Colonic mucosa (tissue), 4 donors: ENCODE measurements at regions not wholly inside any gene's neighbourhood (a gene's known extent, or its start where the extent isn't known, plus 50 kb on each side); places are given as distances from the start of the nearest gene placed in this dataset.

Experiments used
- DNase-seq: peaks from one replicate; pipeline ENCODE4 v3.0.0-alpha.2; 2020
- H3K27ac ChIP-seq: fragments of 200-600 bp; one replicate; pipeline ENCODE4 v1.8.0; 2021
- H3K27me3 ChIP-seq: fragments of 200-600 bp; one replicate; pipeline ENCODE4 v1.8.0; 2021
- H3K36me3 ChIP-seq: fragments of 200-600 bp; one replicate; pipeline ENCODE4 v1.8.0; 2021
- H3K4me1 ChIP-seq: fragments of 200-600 bp; one replicate; pipeline ENCODE4 v1.8.0; 2021; ENCODE audit warnings: mild to moderate bottlenecking
- H3K4me3 ChIP-seq: fragments of 200-600 bp; one replicate; pipeline ENCODE4 v1.8.0; 2021
- H3K9ac ChIP-seq, 2 donors: one replicate each; pipeline ENCODE4 v1.7.0; 2013; ENCODE audit warnings: control low read depth in 2 of 2, low read depth in 2 of 2, low read length in 2 of 2
- H3K9me3 ChIP-seq: fragments of 200-600 bp; one replicate; pipeline ENCODE4 v1.8.0; 2021
- CTCF ChIP-seq: fragments of 200-600 bp; IDR thresholded peaks from one replicate; pipeline ENCODE4 v1.8.0; 2022; ENCODE audit warnings: antibody characterized with exemption, mild to moderate bottlenecking
- intact Hi-C: fragments of 100-400 bp; cut with DNase I; formaldehyde crosslinking; loops from one replicate; pipeline ENCODE4 v1.14.1; 2022
- donor health status: healthy.
- donor health status: DM: no; HTN: no; CAD: no.
- donor health status: DM: no; HTN: no; CAD: no.

- Histone ChIP-seq H3K27me3 (no peaks in the 10 kb centered on the region), H3K36me3 (no peaks in the 10 kb centered on the region), H3K9ac (no peak overlapping the region), H3K9me3 (no peaks in the 10 kb centered on the region), H3K4me1 (no peaks in the 10 kb centered on the region), H3K27ac (no peak overlapping the region), H3K4me3 (no peak overlapping the region)
- no peak for DNase-seq
- TF ChIP-seq CTCF = no peak
- intact Hi-C loops = no loop called here
Measured at GRCh38 chr1:55692726-55693125, 477.6 kb upstream of the USP24 start.

GRCh38 chr1:55690366-55690765 lies 475.2 kb upstream of the USP24 start:
- Histone ChIP-seq H3K27me3 (no peaks in the 10 kb centered on the region), H3K4me3 (no peak overlapping the region), H3K27ac (no peak overlapping the region), H3K9me3 (no peaks in the 10 kb centered on the region), H3K9ac (no peak overlapping the region), H3K4me1 (no peaks in the 10 kb centered on the region), H3K36me3 (no peaks in the 10 kb centered on the region)
- DNase-seq = no peak
- TF ChIP-seq CTCF = no peak
- intact Hi-C loops = no loop called here

- Histone ChIP-seq H3K9ac (no peak overlapping the region), H3K4me3 (no peak overlapping the region), H3K4me1 (no peaks in the 10 kb centered on the region), H3K9me3 (no peaks in the 10 kb centered on the region), H3K27me3 (no peaks in the 10 kb centered on the region), H3K27ac (no peak overlapping the region), H3K36me3 (no peaks in the 10 kb centered on the region)
- DNase-seq = no peak
- intact Hi-C loops = no loop called here
- no peak for TF ChIP-seq CTCF
Measured at GRCh38 chr1:55689800-55690199, 474.6 kb upstream of the USP24 start.

GRCh38 chr1:55685560-55685959 lies 470.4 kb upstream of the USP24 start:
- Histone ChIP-seq H3K9ac (no peak overlapping the region), H3K9me3 (no peaks in the 10 kb centered on the region), H3K27ac (no peak overlapping the region), H3K27me3 (no peaks in the 10 kb centered on the region), H3K4me3 (no peak overlapping the region), H3K4me1 (no peaks in the 10 kb centered on the region), H3K36me3 (no peaks in the 10 kb centered on the region)
- no peak for DNase-seq
- intact Hi-C loops = no loop called here
- TF ChIP-seq CTCF = no peak

GRCh38 chr1:55684131-55684650 lies 469.0 kb upstream of the USP24 start:
- intact Hi-C loops = no loop called here
- Histone ChIP-seq H3K27ac (no peak overlapping the region), H3K36me3 (no peaks in the 10 kb centered on the region), H3K4me3 (no peak overlapping the region), H3K27me3 (no peaks in the 10 kb centered on the region), H3K9me3 (no peaks in the 10 kb centered on the region), H3K4me1 (no peaks in the 10 kb centered on the region), H3K9ac (no peak overlapping the region)
- DNase-seq = no peak
- no peak for TF ChIP-seq CTCF

GRCh38 chr1:55682198-55682597 lies 467.0 kb upstream of the USP24 start:
- H3K4me1 ChIP-seq = no peaks in the 10 kb centered on the region
- intact Hi-C loops = no loop called here
- no peak overlapping the region for H3K4me3 ChIP-seq
- H3K27me3 ChIP-seq = no peaks in the 10 kb centered on the region
- no peak for DNase-seq
- H3K27ac ChIP-seq = no peak overlapping the region
- H3K36me3 ChIP-seq = no peaks in the 10 kb centered on the region
- H3K9ac ChIP-seq = no peak overlapping the region
- no peaks in the 10 kb centered on the region for H3K9me3 ChIP-seq
- no peak for TF ChIP-seq CTCF
